Glutamatergic neuron (in vitro differentiated cells): ENCODE measurements at regions not wholly inside any gene's neighbourhood (a gene's known extent, or its start where the extent isn't known, plus 50 kb on each side); places are given as distances from the start of the nearest gene placed in this dataset.

ENCODE experiments used
- DNase-seq: peaks from one replicate; pipeline ENCODE4 v3.0.0; 2022
- H3K27ac Mint-ChIP-seq: one replicate; pipeline ENCODE4 v1.8.0; 2020; ENCODE audit warnings: mild to moderate bottlenecking, mixed read lengths, inconsistent platforms; ENCODE audit not compliant: unreplicated experiment
- H3K27me3 Mint-ChIP-seq: one replicate; pipeline ENCODE4 v1.8.0; 2020; ENCODE audit warnings: mild to moderate bottlenecking, moderate library complexity, mixed read lengths, inconsistent platforms; ENCODE audit not compliant: unreplicated experiment
- H3K36me3 Mint-ChIP-seq: one replicate; pipeline ENCODE4 v1.8.0; 2020; ENCODE audit warnings: mild to moderate bottlenecking, mixed read lengths, inconsistent platforms; ENCODE audit not compliant: unreplicated experiment
- H3K4me1 Mint-ChIP-seq: one replicate; pipeline ENCODE4 v1.8.0; 2020; ENCODE audit warnings: mild to moderate bottlenecking, low read depth, mixed read lengths, inconsistent platforms; ENCODE audit not compliant: unreplicated experiment
- H3K4me3 Mint-ChIP-seq: one replicate; pipeline ENCODE4 v1.8.0; 2020; ENCODE audit warnings: mild to moderate bottlenecking, mixed read lengths, inconsistent platforms; ENCODE audit not compliant: unreplicated experiment
- H3K9me3 Mint-ChIP-seq: one replicate; pipeline ENCODE4 v1.8.0; 2020; ENCODE audit warnings: mild to moderate bottlenecking, moderate library complexity, mixed read lengths, inconsistent platforms; ENCODE audit not compliant: unreplicated experiment
- TF ChIP-seq, protein P1 (sequence below): fragments of 200-600 bp; sonication (generic); IDR thresholded peaks from one replicate; pipeline ENCODE4 v1.5.0; 2021; ENCODE audit not compliant: partially characterized antibody, unreplicated experiment

DNA sequence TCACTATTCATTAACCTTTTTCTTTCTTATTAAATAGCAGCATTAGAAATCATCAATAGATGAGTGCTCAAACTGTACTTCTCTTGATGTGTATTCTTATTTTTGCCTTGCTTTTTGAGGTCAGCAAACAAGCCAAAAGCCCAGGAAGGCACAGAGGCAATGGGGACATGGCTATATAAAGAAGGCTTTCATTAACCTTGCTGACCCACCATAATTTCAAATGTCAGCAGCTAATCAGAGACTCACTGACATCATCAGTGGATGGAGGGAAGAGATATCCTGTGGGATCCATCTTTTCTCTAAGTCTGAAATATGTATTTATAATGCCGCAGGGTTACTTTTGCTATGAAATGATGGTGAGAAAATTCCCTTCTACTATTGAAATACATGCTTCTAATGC lies 1162.8 kb upstream of the ACVR2A start:
- H3K4me1 Mint-ChIP-seq, result no peaks in the 10 kb centered on the region
- no peak overlapping the region for H3K4me3 Mint-ChIP-seq
- TF ChIP-seq, protein P1, sequence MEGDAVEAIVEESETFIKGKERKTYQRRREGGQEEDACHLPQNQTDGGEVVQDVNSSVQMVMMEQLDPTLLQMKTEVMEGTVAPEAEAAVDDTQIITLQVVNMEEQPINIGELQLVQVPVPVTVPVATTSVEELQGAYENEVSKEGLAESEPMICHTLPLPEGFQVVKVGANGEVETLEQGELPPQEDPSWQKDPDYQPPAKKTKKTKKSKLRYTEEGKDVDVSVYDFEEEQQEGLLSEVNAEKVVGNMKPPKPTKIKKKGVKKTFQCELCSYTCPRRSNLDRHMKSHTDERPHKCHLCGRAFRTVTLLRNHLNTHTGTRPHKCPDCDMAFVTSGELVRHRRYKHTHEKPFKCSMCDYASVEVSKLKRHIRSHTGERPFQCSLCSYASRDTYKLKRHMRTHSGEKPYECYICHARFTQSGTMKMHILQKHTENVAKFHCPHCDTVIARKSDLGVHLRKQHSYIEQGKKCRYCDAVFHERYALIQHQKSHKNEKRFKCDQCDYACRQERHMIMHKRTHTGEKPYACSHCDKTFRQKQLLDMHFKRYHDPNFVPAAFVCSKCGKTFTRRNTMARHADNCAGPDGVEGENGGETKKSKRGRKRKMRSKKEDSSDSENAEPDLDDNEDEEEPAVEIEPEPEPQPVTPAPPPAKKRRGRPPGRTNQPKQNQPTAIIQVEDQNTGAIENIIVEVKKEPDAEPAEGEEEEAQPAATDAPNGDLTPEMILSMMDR, result no peak
- H3K36me3 Mint-ChIP-seq, result no peaks in the 10 kb centered on the region
- no peaks in the 10 kb centered on the region for H3K9me3 Mint-ChIP-seq
- no peak for DNase-seq
- no peaks in the 10 kb centered on the region for H3K27me3 Mint-ChIP-seq
- H3K27ac Mint-ChIP-seq, result no peak overlapping the region

DNA sequence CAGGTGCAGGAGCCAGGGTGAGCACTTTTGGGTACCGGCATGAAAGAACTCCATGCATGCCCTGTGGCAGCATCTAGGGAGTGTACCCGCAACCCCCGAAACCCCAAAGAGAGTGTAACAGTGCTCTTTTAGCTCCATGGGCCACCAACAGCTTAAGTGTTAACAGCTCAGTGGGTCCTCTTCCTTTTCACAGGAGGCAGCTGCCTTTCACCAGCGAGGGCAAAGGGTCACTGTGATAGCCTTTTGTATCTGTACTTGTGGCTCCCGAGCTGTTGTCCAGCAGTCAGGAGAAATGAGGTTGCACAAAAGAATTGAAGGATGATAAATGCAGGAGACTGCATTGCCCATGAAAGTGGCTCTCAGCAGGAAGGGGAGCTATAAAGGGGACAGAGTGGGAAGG lies 1166.3 kb upstream of the ACVR2A start:
- Mint-ChIP-seq H3K36me3 (no peaks in the 10 kb centered on the region), H3K4me3 (no peak overlapping the region), H3K4me1 (no peaks in the 10 kb centered on the region), H3K27me3 (no peaks in the 10 kb centered on the region), H3K27ac (no peak overlapping the region), H3K9me3 (no peaks in the 10 kb centered on the region)
- TF ChIP-seq, protein P1, result no peak
- no peak for DNase-seq

DNA sequence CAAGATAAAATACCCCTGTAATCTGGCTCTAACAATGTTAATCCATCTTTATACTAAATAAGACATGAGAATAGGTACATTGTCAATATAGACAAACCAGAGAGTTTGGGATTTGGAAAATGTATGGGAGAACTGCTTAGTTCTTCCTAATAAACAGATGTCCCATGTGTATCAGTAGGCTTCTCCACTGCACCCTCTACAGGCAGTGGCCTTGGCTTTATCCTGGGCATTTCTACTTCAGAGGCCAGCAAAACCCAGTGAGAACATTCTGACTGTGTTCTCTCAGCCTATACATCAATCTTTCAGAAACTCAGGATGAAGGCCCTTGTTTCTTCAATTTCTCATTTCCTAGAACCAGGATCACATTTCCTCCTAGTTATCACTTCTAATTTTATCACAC lies 1167.5 kb upstream of the ACVR2A start:
- Mint-ChIP-seq H3K4me1 (no peaks in the 10 kb centered on the region), H3K9me3 (no peaks in the 10 kb centered on the region), H3K27me3 (no peaks in the 10 kb centered on the region), H3K36me3 (no peaks in the 10 kb centered on the region), H3K27ac (no peak overlapping the region), H3K4me3 (no peak overlapping the region)
- DNase-seq, result no peak
- TF ChIP-seq, protein P1, result no peak

DNA sequence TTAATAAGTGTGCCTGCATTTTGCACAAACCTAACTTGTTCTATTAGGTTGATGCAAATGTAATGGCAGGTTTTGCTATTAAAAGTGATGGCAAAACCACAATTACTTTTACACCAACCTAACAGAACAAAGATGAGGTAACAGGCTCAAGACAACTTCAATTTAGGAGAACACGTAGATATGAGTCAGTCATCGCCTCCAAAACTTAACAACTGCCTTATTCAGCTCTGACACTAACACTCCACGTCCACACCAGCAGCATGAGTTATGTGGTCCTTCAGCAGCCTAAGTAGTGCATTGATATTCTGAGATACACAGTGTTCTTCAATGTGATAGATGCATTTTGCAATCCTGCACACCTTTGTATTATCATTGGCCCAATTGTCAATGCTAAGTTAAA lies 1175.1 kb upstream of the ACVR2A start:
- Mint-ChIP-seq H3K27me3 (no peaks in the 10 kb centered on the region), H3K9me3 (peaks cover 2% of the 10 kb centered on the region), H3K27ac (no peak overlapping the region), H3K4me3 (no peak overlapping the region), H3K4me1 (no peaks in the 10 kb centered on the region), H3K36me3 (no peaks in the 10 kb centered on the region)
- TF ChIP-seq, protein P1, result no peak
- no peak for DNase-seq

DNA sequence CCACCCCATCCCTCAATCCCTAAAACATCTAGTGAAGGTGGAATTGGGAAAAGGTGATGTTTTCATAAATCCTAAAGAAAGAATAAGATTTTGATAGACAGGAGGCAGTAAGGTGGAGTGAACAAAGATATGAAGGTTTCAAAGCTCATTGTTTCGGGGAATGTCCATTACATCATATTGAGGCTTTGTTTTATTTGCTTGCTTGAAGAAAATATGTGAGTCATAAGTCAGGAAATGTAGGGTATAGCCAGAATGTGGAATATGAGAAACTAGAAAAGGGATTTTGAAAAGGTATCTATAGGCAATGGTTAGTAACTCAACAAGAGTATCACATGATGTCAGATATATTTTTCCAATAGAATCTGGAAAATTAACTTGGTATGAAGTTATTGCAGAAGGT lies 1178.5 kb upstream of the ACVR2A start:
- TF ChIP-seq, protein P1, result no peak
- Mint-ChIP-seq H3K36me3 (no peaks in the 10 kb centered on the region), H3K27me3 (no peaks in the 10 kb centered on the region)

More for the DNA sequence above, 1178.5 kb upstream of the ACVR2A start:
- Mint-ChIP-seq H3K9me3 (peaks cover 2% of the 10 kb centered on the region), H3K4me3 (no peak overlapping the region), H3K4me1 (no peaks in the 10 kb centered on the region), H3K27ac (no peak overlapping the region)
- no peak for DNase-seq
